K562 (cell line): ENCODE measurements at regions not wholly inside any gene's neighbourhood (a gene's known extent, or its start where the extent isn't known, plus 50 kb on each side); places are given as distances from the start of the nearest gene placed in this dataset.

ENCODE experiments used
- BRD9 ChIP-seq: fragments of 450-650 bp; IDR thresholded peaks from 2 replicates; pipeline ENCODE4 v1.6.1; 2018; ENCODE audit warnings: low read depth; ENCODE audit not compliant: partially characterized antibody
- CBX2 ChIP-seq: fragments of 200-600 bp; sonication (generic); IDR thresholded peaks from one replicate; pipeline ENCODE4 v1.6.1; 2012; ENCODE audit warnings: mild to moderate bottlenecking, low read length, inconsistent platforms; ENCODE audit not compliant: insufficient read depth, poor library complexity, severe bottlenecking
- CCNT2 ChIP-seq: IDR thresholded peaks from 2 replicates; pipeline ENCODE4 v1.6.1; 2011; ENCODE audit warnings: borderline replicate concordance, low read depth, mild to moderate bottlenecking, moderate library complexity, mixed read lengths, low read length; ENCODE audit not compliant: insufficient read length; ENCODE audit errors: extremely low read depth
- CTCF ChIP-seq, 3 experiments: IDR thresholded peaks in 2 of 3; conservative IDR thresholded peaks in 1 of 3; 2 replicates each; pipeline ENCODE4 v1.5.1; 2011 to 2012; ENCODE audit warnings: low read length in 3 of 3, mild to moderate bottlenecking in 3 of 3, control low read depth in 2 of 3, improper control_type of control experiment in 1 of 3, inconsistent platforms in 1 of 3, low read depth in 1 of 3, mixed read lengths in 1 of 3, moderate library complexity in 1 of 3; ENCODE audit not compliant: insufficient read depth in 2 of 3
- E2F5 ChIP-seq: sonication (generic); formaldehyde crosslinking; IDR thresholded peaks from 2 replicates; pipeline ENCODE4 v1.8.0; 2022; ENCODE audit warnings: mild to moderate bottlenecking, missing genetic modification reagents
- NEUROD1 ChIP-seq: fragments of 150-350 bp; IDR thresholded peaks from 2 replicates; pipeline ENCODE4 v1.6.1; 2014; ENCODE audit warnings: borderline replicate concordance, low read length, low read depth; ENCODE audit not compliant: partially characterized antibody
- NR3C1 ChIP-seq: sonication (generic); formaldehyde crosslinking; IDR thresholded peaks from 2 replicates; pipeline ENCODE4 v1.8.1; 2022; ENCODE audit warnings: missing genetic modification reagents
- PHF21A ChIP-seq: fragments of 450-650 bp; IDR thresholded peaks from 2 replicates; pipeline ENCODE4 v1.6.1; 2017; ENCODE audit warnings: low read depth, borderline replicate concordance
- RUNX1 ChIP-seq: sonication (generic); IDR thresholded peaks from 2 replicates; pipeline ENCODE4 v1.6.1; 2016; ENCODE audit warnings: antibody characterized with exemption, low read depth
- SMAD1 ChIP-seq: fragments of 150-350 bp; IDR thresholded peaks from 2 replicates; pipeline ENCODE4 v1.6.1; 2014; ENCODE audit warnings: low read length, low read depth; ENCODE audit not compliant: partially characterized antibody
- TEAD4 ChIP-seq, 2 experiments: sonication (generic) in 1 of 2; formaldehyde crosslinking in 1 of 2; IDR thresholded peaks; 2 replicates each; pipeline versions ENCODE4 v1.6.1 to v1.8.0; 2012 to 2022; ENCODE audit warnings: borderline replicate concordance in 1 of 2, inconsistent platforms in 1 of 2, low read length in 1 of 2, mild to moderate bottlenecking in 1 of 2, missing genetic modification reagents in 1 of 2
- TSC22D4 ChIP-seq: fragments of 450-650 bp; IDR thresholded peaks from 2 replicates; pipeline ENCODE4 v1.6.1; 2016; ENCODE audit warnings: missing genetic modification characterization, missing biosample characterization, control low read depth
- UBTF ChIP-seq, 2 experiments: IDR thresholded peaks; 2 replicates each; pipeline ENCODE4 v1.6.1; 2012; ENCODE audit warnings: improper control_type of control experiment in 2 of 2, low read depth in 2 of 2, low read length in 2 of 2, borderline replicate concordance in 1 of 2
- ZNF224 ChIP-seq: sonication (generic); formaldehyde crosslinking; IDR thresholded peaks from 2 replicates; pipeline ENCODE4 v1.8.0; 2022; ENCODE audit warnings: mild to moderate bottlenecking, missing genetic modification reagents
- ZNF79 ChIP-seq: fragments of 250-450 bp; sonication (Bioruptor Pico); IDR thresholded peaks from 2 replicates; pipeline ENCODE4 v1.4.0; 2020; ENCODE audit warnings: low read depth, mild to moderate bottlenecking, moderate library complexity
- TF ChIP-seq, protein P1 (sequence below): fragments of 450-650 bp; IDR thresholded peaks from 2 replicates; pipeline ENCODE4 v1.6.1; 2014; ENCODE audit warnings: low read depth, mild to moderate bottlenecking, moderate library complexity, borderline replicate concordance
- TF ChIP-seq, protein P2 (sequence below): IDR thresholded peaks from 2 replicates; pipeline ENCODE4 v1.6.1; 2016; ENCODE audit warnings: missing genetic modification characterization, missing compliant biosample characterization

DNA sequence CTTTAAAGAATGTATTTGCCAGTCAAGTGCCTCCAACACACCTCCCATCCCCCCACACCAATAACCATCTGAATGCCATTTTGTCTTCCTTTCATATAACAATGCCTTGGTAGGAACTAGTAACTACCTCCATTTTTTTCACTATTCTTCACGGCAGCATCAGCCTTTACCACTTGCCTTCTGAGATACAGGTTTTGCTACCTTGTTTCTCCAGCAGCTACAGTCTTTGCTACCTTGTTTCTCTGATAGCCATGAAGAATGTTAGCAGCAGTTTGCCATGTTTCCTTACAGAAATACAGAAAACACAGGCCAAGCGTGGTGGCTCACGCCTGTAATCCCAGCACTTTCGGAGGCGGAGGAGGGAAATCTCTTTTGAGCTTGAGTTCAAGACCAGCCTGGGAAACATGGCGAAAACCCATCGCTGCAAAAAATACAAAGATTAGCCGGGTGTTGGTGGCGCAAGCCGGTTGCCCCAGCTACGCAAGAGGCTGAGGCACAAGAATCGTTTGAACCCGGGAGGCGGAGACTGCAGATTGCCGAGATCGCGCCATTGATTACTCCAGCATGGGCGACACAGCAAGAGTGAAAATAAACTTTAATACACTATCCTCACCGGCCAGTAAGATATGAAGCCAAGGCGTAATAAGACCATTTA, 100.9 kb downstream of the HFE start (continued):
- TF ChIP-seq, protein P1, sequence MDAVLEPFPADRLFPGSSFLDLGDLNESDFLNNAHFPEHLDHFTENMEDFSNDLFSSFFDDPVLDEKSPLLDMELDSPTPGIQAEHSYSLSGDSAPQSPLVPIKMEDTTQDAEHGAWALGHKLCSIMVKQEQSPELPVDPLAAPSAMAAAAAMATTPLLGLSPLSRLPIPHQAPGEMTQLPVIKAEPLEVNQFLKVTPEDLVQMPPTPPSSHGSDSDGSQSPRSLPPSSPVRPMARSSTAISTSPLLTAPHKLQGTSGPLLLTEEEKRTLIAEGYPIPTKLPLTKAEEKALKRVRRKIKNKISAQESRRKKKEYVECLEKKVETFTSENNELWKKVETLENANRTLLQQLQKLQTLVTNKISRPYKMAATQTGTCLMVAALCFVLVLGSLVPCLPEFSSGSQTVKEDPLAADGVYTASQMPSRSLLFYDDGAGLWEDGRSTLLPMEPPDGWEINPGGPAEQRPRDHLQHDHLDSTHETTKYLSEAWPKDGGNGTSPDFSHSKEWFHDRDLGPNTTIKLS: no peak
- TF ChIP-seq ZNF79 (CRISPR knock-in tag) (no peak), TEAD4 (IDR thresholded peaks at IDR 0.05; ENCODE audit: low read length) (peak; percentile 31), TEAD4 (CRISPR knock-in tag; IDR thresholded peaks at IDR 0.05; ENCODE audit: borderline replicate concordance) (no peak), SMAD1 (no peak), UBTF (IDR thresholded peaks at IDR 0.05; ENCODE audit: borderline replicate concordance in 1 of 2, low read depth in 2 of 2, low read length in 2 of 2) (no peak), E2F5 (CRISPR knock-in tag) (no peak), NR3C1 (CRISPR knock-in tag) (no peak), RUNX1 (no peak), CTCF (IDR thresholded peaks at IDR 0.05 in 2 of 3, conservative IDR thresholded peaks at IDR 0.05 in 1 of 3; ENCODE audit: insufficient read depth in 2 of 3, low read depth in 1 of 3, low read length in 3 of 3) (no peak), TSC22D4 (tag) (no peak), NEUROD1 (peak; percentile 31), CCNT2 (no peak), ZNF224 (CRISPR knock-in tag) (no peak), CBX2 (no peak), PHF21A (no peak), BRD9 (no peak)
- TF ChIP-seq, protein P2, sequence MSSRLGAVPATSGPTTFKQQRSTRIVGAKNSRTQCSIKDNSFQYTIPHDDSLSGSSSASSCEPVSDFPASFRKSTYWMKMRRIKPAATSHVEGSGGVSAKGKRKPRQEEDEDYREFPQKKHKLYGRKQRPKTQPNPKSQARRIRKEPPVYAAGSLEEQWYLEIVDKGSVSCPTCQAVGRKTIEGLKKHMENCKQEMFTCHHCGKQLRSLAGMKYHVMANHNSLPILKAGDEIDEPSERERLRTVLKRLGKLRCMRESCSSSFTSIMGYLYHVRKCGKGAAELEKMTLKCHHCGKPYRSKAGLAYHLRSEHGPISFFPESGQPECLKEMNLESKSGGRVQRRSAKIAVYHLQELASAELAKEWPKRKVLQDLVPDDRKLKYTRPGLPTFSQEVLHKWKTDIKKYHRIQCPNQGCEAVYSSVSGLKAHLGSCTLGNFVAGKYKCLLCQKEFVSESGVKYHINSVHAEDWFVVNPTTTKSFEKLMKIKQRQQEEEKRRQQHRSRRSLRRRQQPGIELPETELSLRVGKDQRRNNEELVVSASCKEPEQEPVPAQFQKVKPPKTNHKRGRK: no peak
